Choroid plexus epithelial cell (primary cell): ENCODE measurements at regions not wholly inside any gene's neighbourhood (a gene's known extent, or its start where the extent isn't known, plus 50 kb on each side); places are given as distances from the start of the nearest gene placed in this dataset.

Experiments
- DNase-seq: peaks from one replicate; pipeline ENCODE4 v3.0.0-alpha.2; 2010; ENCODE audit warnings: low read depth
- H3K4me3 ChIP-seq: 2 replicates; pipeline ENCODE4 v1.5.1; 2011; ENCODE audit warnings: low read depth, mild to moderate bottlenecking, control low read depth, low read length, moderate library complexity
- CTCF ChIP-seq: conservative IDR thresholded peaks from 2 replicates; pipeline ENCODE4 v1.5.1; 2011; ENCODE audit warnings: low read depth, mild to moderate bottlenecking, control low read depth, inconsistent platforms, low read length, moderate library complexity

GRCh38 chr18:42640160-42640559 is 475.3 kb downstream of the RIT2 start:
- no peak for DNase-seq
- TF ChIP-seq CTCF: no peak
- no peak overlapping the region for H3K4me3 ChIP-seq

- no peak for DNase-seq
- H3K4me3 ChIP-seq: no peak overlapping the region
- TF ChIP-seq CTCF: no peak
These were observed 473.5 kb downstream of the RIT2 start for GRCh38 chr18:42641996-42642395.

- no peak for DNase-seq
- TF ChIP-seq CTCF: no peak
- H3K4me3 ChIP-seq: no peak overlapping the region
These were observed 470.8 kb downstream of the RIT2 start for GRCh38 chr18:42644729-42645131.

GRCh38 chr18:42649331-42650035 is 466.0 kb downstream of the RIT2 start:
- no peak overlapping the region for H3K4me3 ChIP-seq

GRCh38 chr18:42654556-42654955 is 460.9 kb downstream of the RIT2 start:
- peak; percentile 12 for DNase-seq
- no peak overlapping the region for H3K4me3 ChIP-seq
- TF ChIP-seq CTCF: no peak

More at GRCh38 chr18:42649331-42650035, 466.0 kb downstream of the RIT2 start:
- DNase-seq: no peak
- TF ChIP-seq CTCF: no peak

- H3K4me3 ChIP-seq: no peak overlapping the region
- no peak for TF ChIP-seq CTCF
- no peak for DNase-seq
These were observed 457.9 kb downstream of the RIT2 start for GRCh38 chr18:42657551-42657950.

GRCh38 chr18:42658171-42658570 is 457.3 kb downstream of the RIT2 start:
- no peak for TF ChIP-seq CTCF
- no peak overlapping the region for H3K4me3 ChIP-seq
- DNase-seq: no peak
